CD14-positive monocyte (primary cell): ENCODE measurements at regions not wholly inside any gene's neighbourhood (a gene's known extent, or its start where the extent isn't known, plus 50 kb on each side); places are given as distances from the start of the nearest gene placed in this dataset.

ENCODE experiments used
- DNase-seq, 3 donors: peaks; one replicate each; pipeline ENCODE4 v3.0.0-alpha.2; 2011 to 2022
- H2AFZ ChIP-seq: 2 replicates; pipeline ENCODE4 v1.6.0; 2012; ENCODE audit warnings: mild to moderate bottlenecking, low read depth, low read length, inconsistent platforms; ENCODE audit not compliant: insufficient read depth, poor library complexity, severe bottlenecking
- H3K27ac ChIP-seq, 2 donors: 1 replicate in 1 of 2; 2 replicates in 1 of 2; pipeline ENCODE4 v1.5.1; 2012 to 2013; ENCODE audit warnings: low read length in 2 of 2, control low read depth in 1 of 2, inconsistent platforms in 1 of 2, low read depth in 1 of 2, mild to moderate bottlenecking in 1 of 2
- H3K27me3 ChIP-seq, 2 donors: one replicate each; pipeline versions ENCODE4 v1.6.0 to v1.6.1; 2011 to 2013; ENCODE audit warnings: low read length in 2 of 2; ENCODE audit not compliant: control insufficient read depth in 2 of 2, insufficient read depth in 2 of 2
- H3K36me3 ChIP-seq, 2 donors: replicated peaks in 1 of 2; 1 replicate in 1 of 2; 2 replicates in 1 of 2; pipeline versions ENCODE4 v1.5.1 to v1.6.1; 2012 to 2013; ENCODE audit warnings: low read length in 2 of 2, control low read depth in 1 of 2, inconsistent platforms in 1 of 2, mild to moderate bottlenecking in 1 of 2; ENCODE audit not compliant: insufficient read depth in 2 of 2, control insufficient read depth in 1 of 2
- H3K4me1 ChIP-seq, 2 donors: 1 replicate in 1 of 2; 2 replicates in 1 of 2; pipeline versions ENCODE4 v1.5.1 to v1.6.1; 2012 to 2013; ENCODE audit warnings: low read length in 2 of 2, control low read depth in 1 of 2, inconsistent platforms in 1 of 2, mild to moderate bottlenecking in 1 of 2, moderate library complexity in 1 of 2; ENCODE audit not compliant: insufficient read depth in 2 of 2, control insufficient read depth in 1 of 2
- H3K4me2 ChIP-seq: replicated peaks from 2 replicates; pipeline ENCODE3; 2012; ENCODE audit warnings: low read length, moderate library complexity, mild to moderate bottlenecking; ENCODE audit not compliant: poor library complexity, severe bottlenecking; ENCODE audit errors: extremely low read depth
- H3K4me3 ChIP-seq, 3 experiments: fragments of 200-600 bp in 1 of 3; sonication (generic) in 1 of 3; replicated peaks in 1 of 3; 1 replicate in 2 of 3; 2 replicates in 1 of 3; pipeline ENCODE4 v1.5.1; 2011 to 2013; ENCODE audit warnings: low read length in 3 of 3, mild to moderate bottlenecking in 3 of 3, control low read depth in 2 of 3, low read depth in 2 of 3, inconsistent platforms in 1 of 3, moderate library complexity in 1 of 3
- H3K79me2 ChIP-seq: 2 replicates; pipeline ENCODE4 v1.6.0; 2012; ENCODE audit warnings: mild to moderate bottlenecking, control low read depth, inconsistent platforms, low read length, moderate library complexity; ENCODE audit not compliant: insufficient read depth
- H3K9ac ChIP-seq: 2 replicates; pipeline ENCODE4 v1.6.0; 2017; ENCODE audit warnings: low read length, mild to moderate bottlenecking; ENCODE audit not compliant: insufficient read depth, poor library complexity, severe bottlenecking
- H3K9me3 ChIP-seq, 2 donors: replicated peaks in 1 of 2; 1 replicate in 1 of 2; 2 replicates in 1 of 2; pipeline versions ENCODE4 v1.5.1 to v1.6.1; 2012 to 2013; ENCODE audit warnings: low read length in 2 of 2, control low read depth in 1 of 2; ENCODE audit not compliant: control insufficient read depth in 1 of 2, insufficient read depth in 1 of 2
- H4K20me1 ChIP-seq: 2 replicates; pipeline ENCODE4 v1.6.0; 2012; ENCODE audit warnings: mild to moderate bottlenecking, low read length, control low read depth, moderate library complexity; ENCODE audit not compliant: insufficient read depth
- H3K27ac Mint-ChIP-seq, 7 donors: one replicate each; pipeline ENCODE4 v1.8.0; 2020; ENCODE audit warnings: mild to moderate bottlenecking in 7 of 7, mixed read lengths in 7 of 7, moderate library complexity in 6 of 7, inconsistent platforms in 2 of 7
- H3K27me3 Mint-ChIP-seq, 3 donors: one replicate each; pipeline ENCODE4 v1.8.0; 2021 to 2022; ENCODE audit warnings: low read depth in 3 of 3, mild to moderate bottlenecking in 3 of 3, mixed read lengths in 3 of 3, moderate library complexity in 3 of 3, inconsistent platforms in 1 of 3
- H3K36me3 Mint-ChIP-seq, 2 donors: one replicate each; pipeline ENCODE4 v1.8.0; 2020; ENCODE audit warnings: mixed read lengths in 2 of 2, inconsistent platforms in 1 of 2, mild to moderate bottlenecking in 1 of 2
- H3K4me1 Mint-ChIP-seq: one replicate; pipeline ENCODE4 v1.8.0; 2020; ENCODE audit warnings: mild to moderate bottlenecking, mixed read lengths
- H3K4me3 Mint-ChIP-seq, 2 donors: one replicate each; pipeline ENCODE4 v1.8.0; 2020; ENCODE audit warnings: mild to moderate bottlenecking in 2 of 2, mixed read lengths in 2 of 2, moderate library complexity in 1 of 2
- H3K9me3 Mint-ChIP-seq, 7 donors: one replicate each; pipeline ENCODE4 v1.8.0; 2020 to 2022; ENCODE audit warnings: mixed read lengths in 7 of 7, mild to moderate bottlenecking in 6 of 7, moderate library complexity in 6 of 7, inconsistent platforms in 2 of 7
- CTCF ChIP-seq: fragments of 200-600 bp; IDR thresholded peaks from one replicate; pipeline ENCODE4 v1.8.0; 2022; ENCODE audit warnings: antibody characterized with exemption, mild to moderate bottlenecking
- WGBS: methylation state at CpG from one replicate; pipeline ENCODE4 v1.1.5; 2013; ENCODE audit warnings: missing lambda C conversion rate; ENCODE audit not compliant: insufficient coverage; 5-methylcytosine and 5-hydroxymethylcytosine counted together
- intact Hi-C, 2 donors: fragments of 100-400 bp; cut with micrococcal nuclease; formaldehyde crosslinking; loops; one replicate each; pipeline versions ENCODE4 v1.15.0 to v1.15.1; 2023

- H3K4me1 ChIP-seq, result peaks cover 18 to 25% of the 10 kb centered on the region in 2 donors
- no peak for DNase-seq
- H3K4me3 Mint-ChIP-seq, result no peak overlapping the region
- peaks cover 7 to 41% of the 10 kb centered on the region in 2 donors for H3K9me3 ChIP-seq
- no peak for TF ChIP-seq CTCF
- H3K4me2 ChIP-seq, result no peak overlapping the region
- no peaks in the 10 kb centered on the region for H3K36me3 ChIP-seq
- H4K20me1 ChIP-seq, result no peaks in the 10 kb centered on the region
- H3K27me3 Mint-ChIP-seq, result peaks cover 2 to 16% (median 7%) of the 10 kb centered on the region in 3 donors
- intact Hi-C loops, result no loop called here
- no peaks in the 10 kb centered on the region for H3K79me2 ChIP-seq
- no CpG with 5 or more reads among the region's 2 CpGs for WGBS
- H3K4me1 Mint-ChIP-seq, result peaks cover 34% of the 10 kb centered on the region
- H3K4me3 ChIP-seq, result no peak overlapping the region
- H3K9ac ChIP-seq, result no peak overlapping the region
- no peak overlapping the region for H2AFZ ChIP-seq
- H3K27ac ChIP-seq, result no peak overlapping the region
- peaks cover 17 to 27% (median 24%) of the 10 kb centered on the region in 7 donors for H3K9me3 Mint-ChIP-seq
- H3K27me3 ChIP-seq, result peaks cover 0 to 2% of the 10 kb centered on the region in 2 donors
- peak overlapping the region in 1 of 7 donors; percentile 41 for H3K27ac Mint-ChIP-seq
- H3K36me3 Mint-ChIP-seq, result peaks cover 6 to 9% of the 10 kb centered on the region in 2 donors
Measured at GRCh38 chr3:13187593-13187992, 114.4 kb upstream of the IQSEC1 start.

GRCh38 chr3:13186435-13186815 lies 113.2 kb upstream of the IQSEC1 start:
- no peaks in the 10 kb centered on the region for H4K20me1 ChIP-seq
- peaks cover 0 to 2% of the 10 kb centered on the region in 2 donors for H3K27me3 ChIP-seq
- no peak overlapping the region for H3K4me2 ChIP-seq
- intact Hi-C loops, result no loop called here
- peaks cover 34% of the 10 kb centered on the region for H3K4me1 Mint-ChIP-seq
- DNase-seq, result no peak
- no peaks in the 10 kb centered on the region for H3K36me3 ChIP-seq
- H3K4me3 Mint-ChIP-seq, result no peak overlapping the region
- H3K9me3 ChIP-seq, result peaks cover 7 to 43% of the 10 kb centered on the region in 2 donors
- H3K36me3 Mint-ChIP-seq, result peaks cover 6 to 9% of the 10 kb centered on the region in 2 donors
- peaks cover 18 to 25% of the 10 kb centered on the region in 2 donors for H3K4me1 ChIP-seq
- H3K79me2 ChIP-seq, result no peaks in the 10 kb centered on the region
- no peak overlapping the region for H3K9ac ChIP-seq
- H3K27ac Mint-ChIP-seq, result no peak overlapping the region
- WGBS, result 94% methylated on average over 6 of the region's 9 CpGs
- H3K27me3 Mint-ChIP-seq, result peaks cover 2 to 14% (median 7%) of the 10 kb centered on the region in 3 donors
- TF ChIP-seq CTCF, result no peak
- no peak overlapping the region for H3K4me3 ChIP-seq
- H3K9me3 Mint-ChIP-seq, result peaks cover 17 to 32% (median 25%) of the 10 kb centered on the region in 7 donors
- H3K27ac ChIP-seq, result no peak overlapping the region
- H2AFZ ChIP-seq, result no peak overlapping the region
